Lung (tissue), 11 donors: ENCODE measurements at regions not wholly inside any gene's neighbourhood (a gene's known extent, or its start where the extent isn't known, plus 50 kb on each side); places are given as distances from the start of the nearest gene placed in this dataset.
A peak's percentile ranks its signal among the peaks of the same experiment; 100 is the strongest.

Source experiments
- ATAC-seq: fragments of 200-7000 bp; cut with Tn5 transposase; one replicate; pipeline ENCODE4 v1.9.1; 2020; ENCODE audit warnings: moderate number of reproducible peaks; ENCODE audit not compliant: insufficient read depth, low FRiP score
- DNase-seq, 3 donors: peaks; one replicate each; pipeline ENCODE4 v3.0.0-alpha.2; 2013 to 2017
- H3K27ac ChIP-seq, 2 donors: one replicate each; pipeline ENCODE4 v1.5.1; 2013; ENCODE audit warnings: mild to moderate bottlenecking in 2 of 2, moderate library complexity in 2 of 2, control low read depth in 1 of 2, inconsistent platforms in 1 of 2, low read depth in 1 of 2, low read length in 1 of 2
- H3K27me3 ChIP-seq, 3 donors: one replicate each; pipeline ENCODE4 v1.5.1; 2013; ENCODE audit warnings: low read length in 2 of 3; ENCODE audit not compliant: control insufficient read depth in 3 of 3, insufficient read depth in 3 of 3
- H3K36me3 ChIP-seq, 4 donors: one replicate each; pipeline ENCODE4 v1.5.1; 2013; ENCODE audit warnings: low read length in 4 of 4, mild to moderate bottlenecking in 1 of 4, moderate library complexity in 1 of 4; ENCODE audit not compliant: control insufficient read depth in 4 of 4, insufficient read depth in 4 of 4
- H3K4me1 ChIP-seq, 5 donors: one replicate each; pipeline ENCODE4 v1.5.1; 2013; ENCODE audit warnings: low read length in 5 of 5, mild to moderate bottlenecking in 2 of 5, moderate library complexity in 1 of 5; ENCODE audit not compliant: control insufficient read depth in 5 of 5, insufficient read depth in 5 of 5
- H3K4me3 ChIP-seq: one replicate; pipeline ENCODE4 v1.5.1; 2013; ENCODE audit warnings: mild to moderate bottlenecking, control low read depth, moderate library complexity
- H3K9ac ChIP-seq, 2 donors: one replicate each; pipeline ENCODE4 v1.5.1; 2013; ENCODE audit warnings: low read length in 2 of 2, control low read depth in 1 of 2; ENCODE audit not compliant: insufficient read depth in 1 of 2
- H3K9me3 ChIP-seq, 4 donors: one replicate each; pipeline ENCODE4 v1.5.1; 2013; ENCODE audit warnings: low read length in 3 of 4, mild to moderate bottlenecking in 1 of 4, moderate library complexity in 1 of 4; ENCODE audit not compliant: control insufficient read depth in 4 of 4, insufficient read depth in 3 of 4
- WGBS, 2 donors: extraction: QIAGEN DNeasy Blood & Tissue Kit; methylation state at CpG; one replicate each; pipeline ENCODE4 v1.1.7; 2013; 5-methylcytosine and 5-hydroxymethylcytosine counted together
- TF ChIP-seq, protein P1 (sequence below): IDR thresholded peaks from 2 replicates; pipeline ENCODE4 v1.5.1; 2012; ENCODE audit warnings: mild to moderate bottlenecking; ENCODE audit errors: control extremely low read depth, extremely low read depth
- donor health status: control.
- donor health status: control.
- donor health status: Bipolar disorder and iron deficiency.
- donor health status: healthy.
- donor health status: DM: yes; HTN: yes; CAD: no.

- no peak for ATAC-seq
- Histone ChIP-seq H3K36me3 (no peaks in the 10 kb centered on the region), H3K9me3 (no peaks in the 10 kb centered on the region), H3K27me3 (no peaks in the 10 kb centered on the region), H3K27ac (no peak overlapping the region), H3K9ac (no peak overlapping the region), H3K4me3 (no peak overlapping the region), H3K4me1 (no peaks in the 10 kb centered on the region)
- WGBS, 2 donors: 75 to 81% methylated on average over 3 of the region's 3 CpGs
- TF ChIP-seq, protein P1, sequence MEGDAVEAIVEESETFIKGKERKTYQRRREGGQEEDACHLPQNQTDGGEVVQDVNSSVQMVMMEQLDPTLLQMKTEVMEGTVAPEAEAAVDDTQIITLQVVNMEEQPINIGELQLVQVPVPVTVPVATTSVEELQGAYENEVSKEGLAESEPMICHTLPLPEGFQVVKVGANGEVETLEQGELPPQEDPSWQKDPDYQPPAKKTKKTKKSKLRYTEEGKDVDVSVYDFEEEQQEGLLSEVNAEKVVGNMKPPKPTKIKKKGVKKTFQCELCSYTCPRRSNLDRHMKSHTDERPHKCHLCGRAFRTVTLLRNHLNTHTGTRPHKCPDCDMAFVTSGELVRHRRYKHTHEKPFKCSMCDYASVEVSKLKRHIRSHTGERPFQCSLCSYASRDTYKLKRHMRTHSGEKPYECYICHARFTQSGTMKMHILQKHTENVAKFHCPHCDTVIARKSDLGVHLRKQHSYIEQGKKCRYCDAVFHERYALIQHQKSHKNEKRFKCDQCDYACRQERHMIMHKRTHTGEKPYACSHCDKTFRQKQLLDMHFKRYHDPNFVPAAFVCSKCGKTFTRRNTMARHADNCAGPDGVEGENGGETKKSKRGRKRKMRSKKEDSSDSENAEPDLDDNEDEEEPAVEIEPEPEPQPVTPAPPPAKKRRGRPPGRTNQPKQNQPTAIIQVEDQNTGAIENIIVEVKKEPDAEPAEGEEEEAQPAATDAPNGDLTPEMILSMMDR: no peak
- DNase-seq: no peak
These were observed 266.1 kb downstream of the TSHZ3 start for GRCh38 chr19:31083105-31083504.

DNA sequence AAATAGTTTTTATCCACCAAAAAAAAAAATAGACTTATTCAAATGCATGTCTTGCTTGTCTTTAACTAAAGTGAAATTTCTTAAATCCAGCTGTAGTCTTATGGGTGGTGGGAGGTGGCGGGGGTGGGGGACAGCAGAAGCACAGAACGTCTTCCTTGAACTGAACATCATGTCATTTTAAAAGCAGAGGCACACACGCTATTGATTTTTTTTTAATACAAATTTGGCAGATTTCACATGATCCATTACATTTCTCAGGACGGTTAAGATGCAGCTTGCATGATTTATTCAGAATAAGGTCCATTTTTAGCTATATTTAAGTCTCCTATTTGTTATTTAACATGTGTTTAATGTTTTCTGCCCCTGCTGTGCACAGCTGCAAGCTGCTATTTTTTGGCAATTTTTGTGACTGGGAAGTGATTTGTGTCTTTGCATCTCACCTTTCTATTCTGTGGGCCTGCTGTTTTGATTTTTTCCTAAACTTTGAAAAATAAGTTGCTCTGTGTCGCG is 274.0 kb downstream of the TSHZ3 start:
- H3K27me3 ChIP-seq: peaks cover 0 to 4% (median 2%) of the 10 kb centered on the region in 3 donors
- no peak overlapping the region for H3K27ac ChIP-seq
- DNase-seq (no peak), ATAC-seq (no peak)
- no peaks in the 10 kb centered on the region for H3K9me3 ChIP-seq
- H3K36me3 ChIP-seq: no peaks in the 10 kb centered on the region
- no peak overlapping the region for H3K9ac ChIP-seq
- H3K4me1 ChIP-seq: peaks cover 0 to 43% (median 6%) of the 10 kb centered on the region in 5 donors
- 75 to 87% methylated on average over 6 of the region's 6 CpGs for WGBS, 2 donors
- TF ChIP-seq, protein P1: no peak
- no peak overlapping the region for H3K4me3 ChIP-seq

DNA sequence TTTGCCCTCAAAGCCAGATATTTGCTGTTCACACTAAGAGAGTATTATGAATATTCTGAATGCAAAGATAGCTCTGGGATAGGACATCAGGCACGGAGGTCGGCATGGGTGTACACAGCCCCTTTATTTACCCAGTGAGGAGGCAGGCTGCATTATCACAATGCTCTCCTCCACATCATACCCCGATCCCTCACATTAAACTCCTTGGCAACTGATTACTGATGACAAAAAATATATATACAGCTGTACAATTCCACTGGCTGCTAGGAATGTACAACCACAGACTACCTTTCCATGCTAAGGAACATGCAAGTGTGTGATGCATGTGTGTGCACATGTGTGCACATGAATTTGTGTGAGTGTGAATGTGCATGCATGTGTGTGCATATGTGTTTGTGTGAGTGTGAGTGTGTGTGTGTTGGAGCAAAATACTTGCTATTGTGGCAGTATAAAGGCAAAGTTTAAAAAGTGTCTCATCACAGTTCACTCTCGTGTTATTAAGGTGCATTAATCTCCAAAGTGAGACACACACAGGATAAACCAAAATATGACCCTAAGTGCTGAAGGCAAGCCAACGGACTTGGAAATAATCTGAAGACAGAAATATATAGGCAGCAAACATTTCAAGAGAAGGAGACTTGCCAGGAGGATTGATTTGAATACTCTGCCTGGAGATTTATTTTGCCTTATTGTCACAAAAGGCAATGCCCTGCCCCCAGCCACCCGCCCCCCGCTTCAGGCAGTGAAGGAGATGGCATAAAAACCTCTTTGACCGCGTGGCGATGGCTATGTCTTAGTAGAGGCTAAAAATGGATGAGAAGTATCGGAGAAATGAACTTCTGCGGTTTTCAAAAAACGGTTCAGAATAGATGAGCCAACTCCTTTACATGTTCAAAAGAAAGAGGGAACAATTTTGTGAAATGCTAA is 274.8 kb downstream of the TSHZ3 start:
- Histone ChIP-seq H3K36me3 (no peaks in the 10 kb centered on the region), H3K27me3 (peaks cover 0 to 4% (median 2%) of the 10 kb centered on the region in 3 donors), H3K9me3 (peaks cover 0 to 2% (median 0%) of the 10 kb centered on the region in 4 donors), H3K27ac (no peak overlapping the region), H3K9ac (no peak overlapping the region), H3K4me3 (no peak overlapping the region), H3K4me1 (peaks cover 0 to 45% (median 6%) of the 10 kb centered on the region in 5 donors)
- 59 to 75% methylated on average over 13 of the region's 13 CpGs for WGBS, 2 donors
- TF ChIP-seq, protein P1: no peak
- DNase-seq (peak in 1 of 3 donors; percentile 18), ATAC-seq (no peak)
